Effector memory CD8-positive, alpha-beta T cell (primary cell): ENCODE measurements at regions not wholly inside any gene's neighbourhood (a gene's known extent, or its start where the extent isn't known, plus 50 kb on each side); places are given as distances from the start of the nearest gene placed in this dataset.

Source experiments
- ATAC-seq: fragments of 150-1000 bp; cut with Tn5 transposase; replicated peaks from 2 replicates; pipeline ENCODE4 v1.10.0; 2021; ENCODE audit warnings: mild to moderate bottlenecking, moderate library complexity
- DNase-seq, 3 experiments: peaks; one replicate each; pipeline ENCODE4 v3.0.0; 2021
- H3K27ac Mint-ChIP-seq, 2 donors: one replicate each; pipeline ENCODE4 v1.8.0; 2022; ENCODE audit warnings: mild to moderate bottlenecking in 2 of 2, mixed read lengths in 2 of 2, moderate library complexity in 2 of 2
- H3K27me3 Mint-ChIP-seq, 2 donors: one replicate each; pipeline ENCODE4 v1.8.0; 2022; ENCODE audit warnings: mixed read lengths in 2 of 2
- H3K36me3 Mint-ChIP-seq: one replicate; pipeline ENCODE4 v1.8.0; 2022; ENCODE audit warnings: mild to moderate bottlenecking, moderate library complexity, mixed read lengths; ENCODE audit not compliant: insufficient read depth
- H3K4me1 Mint-ChIP-seq, 2 donors: one replicate each; pipeline ENCODE4 v1.8.0; 2022; ENCODE audit warnings: low read depth in 2 of 2, mixed read lengths in 2 of 2
- H3K4me3 Mint-ChIP-seq, 2 donors: one replicate each; pipeline ENCODE4 v1.8.0; 2022; ENCODE audit warnings: mild to moderate bottlenecking in 2 of 2, mixed read lengths in 2 of 2, moderate library complexity in 2 of 2
- H3K9me3 Mint-ChIP-seq, 2 donors: one replicate each; pipeline ENCODE4 v1.8.0; 2022; ENCODE audit warnings: mixed read lengths in 2 of 2

DNA sequence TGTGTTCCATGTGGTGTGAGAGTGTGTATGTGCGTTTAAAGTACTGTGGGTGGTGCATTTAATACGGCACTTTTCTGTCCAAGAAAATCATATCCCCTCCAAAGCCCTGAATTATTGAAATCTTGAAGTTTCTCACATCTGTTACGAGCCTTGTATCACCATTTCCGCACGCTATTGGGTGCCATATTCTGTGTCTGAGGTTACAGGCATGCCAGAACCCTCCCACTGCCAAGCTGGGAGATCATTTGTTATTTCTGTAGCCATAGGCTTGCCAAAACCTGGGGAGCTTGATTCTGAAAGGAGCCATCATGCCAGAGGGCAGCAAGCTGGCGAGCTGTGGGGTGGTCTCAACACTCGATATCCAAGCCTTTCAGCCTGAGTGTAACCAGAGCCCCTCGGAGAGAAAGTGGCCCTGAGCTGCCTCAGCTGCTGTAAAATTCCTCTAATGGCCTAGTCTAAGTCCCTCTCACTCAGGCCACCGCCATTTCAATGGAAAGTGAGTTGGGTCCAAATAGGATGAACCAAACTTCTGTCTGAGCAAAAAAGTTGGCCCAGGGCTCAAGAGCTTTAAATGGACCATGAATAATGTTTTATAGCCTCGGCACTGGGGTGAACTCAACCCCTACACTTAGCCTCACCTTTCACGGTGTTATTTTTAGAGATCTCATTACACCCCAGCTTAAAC lies 298.4 kb upstream of the DUSP10 start:
- Mint-ChIP-seq H3K4me1 (no peaks in the 10 kb centered on the region), H3K4me3 (no peak overlapping the region), H3K9me3 (no peaks in the 10 kb centered on the region), H3K27ac (no peak overlapping the region), H3K27me3 (peaks cover 6 to 15% of the 10 kb centered on the region in 2 donors), H3K36me3 (no peaks in the 10 kb centered on the region)
- no peak for ATAC-seq
- no peak for DNase-seq

DNA sequence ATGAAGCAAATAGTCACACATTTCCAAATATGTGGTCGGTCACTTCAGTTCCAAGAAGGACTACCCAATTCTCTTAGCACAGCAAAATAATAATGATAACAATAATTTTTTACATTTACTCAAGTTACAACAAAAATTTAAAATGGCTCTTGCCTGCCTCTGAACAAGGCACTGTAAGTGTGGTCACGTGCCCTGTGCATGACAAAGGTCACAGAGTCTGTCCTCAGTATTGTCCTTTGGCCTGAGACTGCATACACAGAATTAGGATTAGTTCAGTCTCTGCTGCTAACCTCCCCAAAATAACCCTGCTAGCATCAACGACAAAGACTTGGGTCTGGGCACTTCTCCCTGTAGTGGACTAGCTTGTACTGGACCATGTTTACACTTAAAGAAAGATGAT lies 297.1 kb upstream of the DUSP10 start:
- no peaks in the 10 kb centered on the region for H3K36me3 Mint-ChIP-seq
- ATAC-seq (no peak), DNase-seq (no peak)
- H3K27me3 Mint-ChIP-seq: peaks cover 12 to 15% of the 10 kb centered on the region in 2 donors
- H3K4me1 Mint-ChIP-seq: no peaks in the 10 kb centered on the region
- H3K27ac Mint-ChIP-seq: no peak overlapping the region
- H3K9me3 Mint-ChIP-seq: no peaks in the 10 kb centered on the region
- no peak overlapping the region for H3K4me3 Mint-ChIP-seq

DNA sequence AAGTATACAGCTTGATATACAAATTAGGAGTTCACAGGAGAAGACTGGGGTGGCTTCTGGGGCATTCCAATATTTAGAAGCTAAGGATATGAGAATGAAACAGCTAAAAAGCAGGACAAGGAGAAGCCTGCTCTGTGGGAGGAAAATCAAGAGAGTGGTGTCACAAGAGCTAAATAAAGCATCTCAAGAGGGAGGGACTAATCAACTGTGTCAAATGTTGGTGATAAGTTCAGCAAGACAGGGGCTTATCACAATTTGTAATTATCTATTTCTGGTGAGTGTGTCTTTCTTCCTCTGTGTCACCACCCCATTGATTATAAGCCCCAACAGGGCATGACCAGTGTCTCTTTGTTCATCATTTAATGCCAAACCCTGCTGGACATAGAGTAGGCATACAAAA lies 295.8 kb upstream of the DUSP10 start:
- ATAC-seq (no peak), DNase-seq (no peak)
- no peaks in the 10 kb centered on the region for H3K4me1 Mint-ChIP-seq
- H3K9me3 Mint-ChIP-seq: no peaks in the 10 kb centered on the region
- no peak overlapping the region for H3K27ac Mint-ChIP-seq
- no peaks in the 10 kb centered on the region for H3K36me3 Mint-ChIP-seq
- H3K4me3 Mint-ChIP-seq: no peak overlapping the region
- H3K27me3 Mint-ChIP-seq: peaks cover 12 to 15% of the 10 kb centered on the region in 2 donors

DNA sequence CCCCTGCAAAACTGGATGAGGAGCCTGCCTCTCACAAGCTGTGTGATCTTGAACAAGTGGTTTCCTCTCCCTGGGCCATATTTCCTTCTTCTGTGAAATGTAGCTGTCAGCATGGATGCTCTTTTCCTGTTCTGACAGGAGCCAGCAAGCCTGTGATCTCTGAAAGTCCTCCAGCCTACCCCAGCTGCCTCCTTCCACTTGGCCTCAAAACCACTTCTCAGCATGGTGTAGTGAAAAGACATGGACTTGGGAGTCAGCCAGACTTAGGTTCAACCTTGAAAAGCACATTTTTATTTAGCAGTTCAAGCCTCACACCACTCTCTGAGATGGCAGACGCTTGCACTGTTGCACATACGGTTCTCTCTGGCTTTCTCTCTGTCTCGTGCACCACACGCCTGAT lies 292.9 kb upstream of the DUSP10 start:
- Mint-ChIP-seq H3K27ac (no peak overlapping the region), H3K4me1 (no peaks in the 10 kb centered on the region), H3K4me3 (no peak overlapping the region), H3K36me3 (no peaks in the 10 kb centered on the region), H3K27me3 (peaks cover 12 to 15% of the 10 kb centered on the region in 2 donors), H3K9me3 (no peaks in the 10 kb centered on the region)
- ATAC-seq: no peak
- DNase-seq: no peak

DNA sequence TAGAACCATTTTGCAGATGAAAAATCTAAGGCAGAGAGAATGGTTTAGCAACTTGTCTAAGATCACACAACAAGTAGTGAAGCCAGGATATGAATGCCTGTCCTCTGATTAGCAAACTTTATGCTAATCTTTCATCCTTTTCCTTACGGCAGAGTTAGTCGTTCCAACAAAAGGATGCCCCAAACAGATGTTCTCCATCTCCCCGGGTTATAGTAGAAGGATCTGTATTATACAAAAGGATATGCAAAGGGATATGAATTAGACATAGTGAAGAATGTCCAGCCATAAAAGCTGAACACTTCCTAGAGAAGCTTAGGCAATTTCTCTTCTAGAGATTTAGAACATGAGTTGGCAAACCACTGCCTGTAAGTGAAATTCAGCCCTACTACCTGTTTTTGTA lies 291.6 kb upstream of the DUSP10 start:
- no peaks in the 10 kb centered on the region for H3K4me1 Mint-ChIP-seq
- H3K9me3 Mint-ChIP-seq: no peaks in the 10 kb centered on the region
- no peak overlapping the region for H3K4me3 Mint-ChIP-seq
- no peak overlapping the region for H3K27ac Mint-ChIP-seq
- no peak for ATAC-seq
- no peaks in the 10 kb centered on the region for H3K36me3 Mint-ChIP-seq
- peaks cover 12 to 15% of the 10 kb centered on the region in 2 donors for H3K27me3 Mint-ChIP-seq
- DNase-seq: no peak

- ATAC-seq (no peak), DNase-seq (no peak)
- no peak overlapping the region for H3K4me3 Mint-ChIP-seq
- H3K27ac Mint-ChIP-seq: no peak overlapping the region
- H3K9me3 Mint-ChIP-seq: no peaks in the 10 kb centered on the region
- H3K36me3 Mint-ChIP-seq: no peaks in the 10 kb centered on the region
- H3K27me3 Mint-ChIP-seq: peaks cover 6 to 22% of the 10 kb centered on the region in 2 donors
- H3K4me1 Mint-ChIP-seq: no peaks in the 10 kb centered on the region
These were observed 289.4 kb upstream of the DUSP10 start for GRCh38 chr1:222031318-222031717.

- H3K9me3 Mint-ChIP-seq: no peaks in the 10 kb centered on the region
- H3K4me3 Mint-ChIP-seq: no peak overlapping the region
- no peak overlapping the region for H3K27ac Mint-ChIP-seq
- no peak for ATAC-seq
- no peaks in the 10 kb centered on the region for H3K36me3 Mint-ChIP-seq
- H3K27me3 Mint-ChIP-seq: peaks cover 8 to 10% of the 10 kb centered on the region in 2 donors
- DNase-seq: no peak
- H3K4me1 Mint-ChIP-seq: no peaks in the 10 kb centered on the region
These were observed 286.8 kb upstream of the DUSP10 start for GRCh38 chr1:222028676-222029075.

DNA sequence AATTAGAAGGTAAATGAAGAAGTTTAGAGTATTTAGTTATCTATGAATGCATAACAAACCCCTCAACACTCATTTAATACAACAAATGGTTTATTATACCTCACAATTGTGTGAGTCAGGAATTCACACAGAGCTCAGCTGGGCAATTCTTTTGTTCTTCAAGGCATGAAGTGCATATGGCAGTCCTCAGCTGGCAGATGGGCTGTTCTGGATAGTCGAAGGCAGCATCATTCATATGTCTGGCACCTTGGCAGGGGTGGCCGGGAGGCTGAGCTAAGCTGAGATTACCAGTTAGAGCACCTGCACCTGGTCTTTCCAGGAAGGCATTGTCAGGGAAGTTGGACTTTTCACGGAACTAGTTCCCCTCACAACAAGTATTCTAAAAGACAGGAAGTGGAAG lies 286.2 kb upstream of the DUSP10 start:
- H3K9me3 Mint-ChIP-seq: no peaks in the 10 kb centered on the region
- no peak for DNase-seq
- H3K36me3 Mint-ChIP-seq: no peaks in the 10 kb centered on the region
- H3K4me1 Mint-ChIP-seq: no peaks in the 10 kb centered on the region
- H3K27me3 Mint-ChIP-seq: peaks cover 8 to 10% of the 10 kb centered on the region in 2 donors
- H3K27ac Mint-ChIP-seq: no peak overlapping the region
- no peak overlapping the region for H3K4me3 Mint-ChIP-seq
- ATAC-seq: no peak

DNA sequence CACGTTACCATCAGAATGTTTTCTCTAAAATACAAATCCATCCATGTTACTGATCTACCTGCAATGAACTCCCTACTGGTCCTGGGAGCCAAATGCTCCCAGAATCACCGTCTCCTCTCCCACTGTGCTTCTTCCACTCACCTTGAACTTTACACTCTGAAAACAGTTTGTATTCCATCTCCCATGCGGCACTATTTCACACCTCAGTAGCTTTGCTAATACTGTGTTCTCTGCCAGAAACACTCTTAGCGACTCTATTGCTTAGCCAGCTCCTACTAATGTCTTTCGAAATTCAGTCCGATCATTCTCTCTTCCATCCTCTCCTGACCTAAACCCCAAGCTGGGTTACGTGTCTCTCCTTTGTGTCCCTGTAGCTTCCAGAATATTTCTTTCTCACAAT lies 284.4 kb upstream of the DUSP10 start:
- Mint-ChIP-seq H3K27me3 (peaks cover 8 to 18% of the 10 kb centered on the region in 2 donors), H3K4me3 (no peak overlapping the region), H3K4me1 (no peaks in the 10 kb centered on the region), H3K27ac (no peak overlapping the region), H3K9me3 (no peaks in the 10 kb centered on the region), H3K36me3 (no peaks in the 10 kb centered on the region)
- no peak for DNase-seq
- ATAC-seq: no peak

DNA sequence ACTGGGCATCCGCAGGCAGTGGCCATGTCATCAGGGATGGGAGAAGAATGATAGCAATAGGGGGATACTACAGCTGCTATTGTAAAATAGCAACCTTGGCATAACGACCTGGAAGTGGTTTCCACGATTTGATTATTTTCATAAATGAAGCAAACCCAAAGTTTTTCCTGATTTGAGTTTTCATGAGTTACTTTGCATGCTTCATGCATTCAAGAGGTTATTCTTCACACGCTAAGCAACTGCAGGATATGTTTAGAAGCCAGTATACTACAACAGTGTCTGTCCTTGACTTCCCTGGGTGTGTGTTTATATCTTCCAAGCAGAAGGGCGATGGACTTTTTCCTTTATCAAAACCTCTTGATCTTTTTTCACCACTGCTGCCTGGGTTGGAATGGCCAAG lies 281.1 kb upstream of the DUSP10 start:
- no peaks in the 10 kb centered on the region for H3K4me1 Mint-ChIP-seq
- DNase-seq: no peak
- ATAC-seq: no peak
- H3K27me3 Mint-ChIP-seq: peaks cover 8 to 18% of the 10 kb centered on the region in 2 donors
- H3K27ac Mint-ChIP-seq: no peak overlapping the region
- no peaks in the 10 kb centered on the region for H3K9me3 Mint-ChIP-seq
- no peaks in the 10 kb centered on the region for H3K36me3 Mint-ChIP-seq
- H3K4me3 Mint-ChIP-seq: no peak overlapping the region

- H3K27me3 Mint-ChIP-seq: peaks cover 4 to 7% of the 10 kb centered on the region in 2 donors
- H3K4me1 Mint-ChIP-seq: no peaks in the 10 kb centered on the region
- H3K36me3 Mint-ChIP-seq: no peaks in the 10 kb centered on the region
- ATAC-seq (no peak), DNase-seq (no peak)
- no peak overlapping the region for H3K27ac Mint-ChIP-seq
- no peaks in the 10 kb centered on the region for H3K9me3 Mint-ChIP-seq
- H3K4me3 Mint-ChIP-seq: no peak overlapping the region
These were observed 279.2 kb upstream of the DUSP10 start for GRCh38 chr1:222021129-222021528.

GRCh38 chr1:222020553-222020952 lies 278.7 kb upstream of the DUSP10 start:
- Mint-ChIP-seq H3K36me3 (no peaks in the 10 kb centered on the region), H3K27ac (no peak overlapping the region), H3K4me3 (no peak overlapping the region), H3K4me1 (no peaks in the 10 kb centered on the region), H3K9me3 (no peaks in the 10 kb centered on the region), H3K27me3 (peaks cover 4 to 7% of the 10 kb centered on the region in 2 donors)
- DNase-seq (no peak), ATAC-seq (no peak)

- ATAC-seq (no peak), DNase-seq (no peak)
- Mint-ChIP-seq H3K4me3 (peak overlapping the region in 1 of 2 donors; percentile 25), H3K27ac (no peak overlapping the region), H3K27me3 (peaks cover 5 to 7% of the 10 kb centered on the region in 2 donors), H3K36me3 (no peaks in the 10 kb centered on the region), H3K9me3 (no peaks in the 10 kb centered on the region), H3K4me1 (no peaks in the 10 kb centered on the region)
These were observed 277.1 kb upstream of the DUSP10 start for GRCh38 chr1:222019029-222019428.

DNA sequence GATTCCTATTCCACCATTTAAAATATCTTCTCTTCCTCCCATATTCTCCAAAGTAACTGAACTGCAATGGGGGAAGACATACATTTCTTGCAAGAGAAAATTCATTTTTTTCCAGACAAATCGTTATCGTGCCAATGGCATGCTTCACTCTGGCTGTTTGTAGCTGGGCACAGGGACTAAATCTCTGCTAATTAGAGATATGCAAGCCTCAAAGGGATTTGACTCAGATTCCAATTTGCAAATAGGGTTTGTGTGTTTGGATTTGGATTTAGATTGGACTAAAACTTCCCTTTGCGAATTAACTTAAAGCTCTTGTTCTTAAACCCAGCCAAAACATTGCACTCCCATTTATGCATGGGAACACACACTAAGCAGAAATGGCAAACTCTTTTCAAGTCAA lies 276.2 kb upstream of the DUSP10 start:
- ATAC-seq (no peak), DNase-seq (no peak)
- Mint-ChIP-seq H3K9me3 (no peaks in the 10 kb centered on the region), H3K4me3 (no peak overlapping the region), H3K27me3 (peaks cover 5 to 7% of the 10 kb centered on the region in 2 donors), H3K27ac (no peak overlapping the region), H3K4me1 (no peaks in the 10 kb centered on the region), H3K36me3 (no peaks in the 10 kb centered on the region)

DNA sequence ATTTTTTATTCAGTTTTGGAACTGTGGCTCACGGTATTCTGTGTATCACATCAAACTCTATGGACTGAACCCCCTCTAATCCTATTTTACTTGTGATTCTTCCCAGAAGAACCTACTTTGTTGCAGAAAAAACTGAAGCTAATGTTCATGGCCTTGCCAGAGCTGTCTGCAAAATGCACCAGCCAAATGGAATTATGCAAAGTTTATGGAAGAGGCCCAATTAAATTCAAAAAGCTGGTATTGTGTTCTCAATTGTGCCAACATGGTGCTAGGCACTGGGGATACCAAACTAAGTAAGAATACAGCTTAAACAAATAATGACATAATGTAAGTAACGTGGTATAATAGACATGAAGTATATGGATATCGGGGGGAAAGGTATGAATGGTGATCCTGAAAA lies 273.8 kb upstream of the DUSP10 start:
- Mint-ChIP-seq H3K36me3 (no peaks in the 10 kb centered on the region), H3K4me1 (no peaks in the 10 kb centered on the region), H3K9me3 (no peaks in the 10 kb centered on the region), H3K4me3 (no peak overlapping the region), H3K27ac (no peak overlapping the region), H3K27me3 (peaks cover 0 to 5% of the 10 kb centered on the region in 2 donors)
- ATAC-seq: no peak
- no peak for DNase-seq
